ENCODE measurements at regions not wholly inside any gene's neighbourhood (a gene's known extent, or its start where the extent isn't known, plus 50 kb on each side); places are given as distances from the start of the nearest gene placed in this dataset.

DNA sequence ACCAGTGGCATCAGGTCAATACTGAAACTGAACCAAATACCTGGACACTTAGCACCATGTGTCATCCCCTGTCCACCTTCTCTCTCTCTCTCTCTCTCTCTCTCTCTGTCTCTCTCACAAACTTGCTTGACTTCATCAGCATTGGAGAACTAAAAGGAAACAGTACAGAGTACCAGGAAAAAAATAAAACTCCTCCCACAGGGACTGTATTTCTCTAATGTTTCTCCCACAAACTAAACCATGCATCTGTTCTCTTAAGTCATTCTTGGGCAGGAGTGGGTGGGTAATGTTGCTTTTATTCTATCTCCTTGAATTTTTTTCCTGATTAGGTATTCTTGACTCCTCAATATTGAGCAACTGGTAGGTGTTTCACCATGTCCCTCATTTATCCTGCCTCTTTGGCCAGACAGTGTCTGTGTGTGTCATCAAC, 112.9 kb upstream of the CACNA1A start:
- CTCF ChIA-PET = no interaction called here
- Mint-ChIP-seq H3K27me3 (ENCODE audit: low read depth) (peaks cover 25% of the 10 kb centered on the region), H3K9me3 (ENCODE audit: insufficient read depth) (no peaks in the 10 kb centered on the region), H3K4me3 (no peak overlapping the region), H3K36me3 (ENCODE audit: low read depth) (no peaks in the 10 kb centered on the region), H3K27ac (no peak overlapping the region), H3K4me1 (ENCODE audit: low read depth) (no peaks in the 10 kb centered on the region)
- POLR2A ChIA-PET = no interaction called here
- no peak for ATAC-seq
- DNase-seq = no peak

DNA sequence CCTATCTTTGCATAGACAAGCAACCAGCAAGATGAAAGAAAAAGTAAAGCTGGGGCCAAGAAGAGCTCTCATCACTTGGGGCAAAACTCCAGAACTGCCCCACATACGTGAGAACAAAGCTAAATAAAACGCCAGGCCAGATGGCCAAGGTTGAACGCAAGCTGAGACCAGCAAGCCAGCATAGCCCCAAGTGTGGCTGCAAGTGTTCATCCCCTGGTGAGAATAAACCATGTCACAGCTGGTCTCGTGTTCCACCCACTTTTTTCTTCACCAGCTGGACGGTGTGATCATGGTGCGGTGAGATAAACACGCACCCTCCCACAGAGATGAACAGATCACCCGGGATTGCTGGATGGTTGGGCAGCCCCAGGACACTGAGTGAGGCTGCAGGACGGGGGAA, 109.6 kb upstream of the CACNA1A start:
- POLR2A ChIA-PET = no interaction called here
- CTCF ChIA-PET = no interaction called here
- DNase-seq (no peak), ATAC-seq (no peak)
- Mint-ChIP-seq H3K27me3 (ENCODE audit: low read depth) (peaks cover 10% of the 10 kb centered on the region), H3K4me1 (ENCODE audit: low read depth) (no peaks in the 10 kb centered on the region), H3K36me3 (ENCODE audit: low read depth) (no peaks in the 10 kb centered on the region), H3K4me3 (no peak overlapping the region), H3K27ac (no peak overlapping the region), H3K9me3 (ENCODE audit: insufficient read depth) (no peaks in the 10 kb centered on the region)

DNA sequence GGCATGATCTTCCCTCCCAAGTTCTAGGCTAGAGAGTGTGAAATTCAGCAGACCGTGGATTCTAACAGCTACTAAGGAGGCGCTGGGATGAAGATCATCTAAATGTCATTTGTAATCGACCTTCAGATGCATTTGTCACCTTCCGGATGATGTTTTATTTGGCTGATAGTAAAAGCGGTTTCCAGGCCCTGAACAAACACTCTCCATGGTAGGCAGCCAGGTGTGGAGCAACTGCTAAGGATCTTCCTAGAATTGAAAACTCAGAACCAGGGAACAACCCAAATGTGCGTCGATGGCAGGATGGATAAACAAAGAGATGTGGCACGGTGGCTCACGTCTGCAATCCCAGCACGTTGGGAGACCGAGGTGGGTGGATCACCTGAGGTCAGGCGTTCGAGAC, 107.2 kb upstream of the CACNA1A start:
- ChIA-PET POLR2A (no interaction called here), CTCF (no interaction called here)
- peaks cover 6% of the 10 kb centered on the region for H3K4me1 Mint-ChIP-seq (ENCODE audit: low read depth)
- no peak overlapping the region for H3K27ac Mint-ChIP-seq
- no peaks in the 10 kb centered on the region for H3K36me3 Mint-ChIP-seq (ENCODE audit: low read depth)
- ATAC-seq = no peak
- no peak overlapping the region for H3K4me3 Mint-ChIP-seq
- H3K27me3 Mint-ChIP-seq (ENCODE audit: low read depth) = peaks cover 3% of the 10 kb centered on the region
- H3K9me3 Mint-ChIP-seq (ENCODE audit: insufficient read depth) = no peaks in the 10 kb centered on the region
- no peak for DNase-seq

DNA sequence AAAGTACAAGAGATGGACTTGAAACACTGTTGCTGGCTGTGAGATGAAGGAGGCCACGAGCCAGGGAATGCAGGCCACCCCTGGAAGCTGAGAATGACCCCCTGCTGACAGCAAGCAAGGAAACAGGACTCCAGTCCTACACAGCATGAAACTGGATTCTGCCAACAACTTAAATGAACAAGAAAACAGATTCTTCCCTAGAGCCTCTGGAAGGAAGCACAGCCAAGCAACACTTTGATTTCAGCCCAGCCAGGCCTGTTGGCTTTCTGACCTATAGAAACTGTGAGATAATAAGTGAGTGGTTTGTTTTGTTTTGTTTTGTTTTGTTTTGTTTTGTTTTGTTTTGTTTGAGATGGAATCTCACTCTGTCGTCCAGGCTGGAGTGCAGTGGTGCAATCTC, 105.3 kb upstream of the CACNA1A start:
- POLR2A ChIA-PET = no interaction called here
- H3K4me1 Mint-ChIP-seq (ENCODE audit: low read depth) = peaks cover 6% of the 10 kb centered on the region
- H3K36me3 Mint-ChIP-seq (ENCODE audit: low read depth) = no peaks in the 10 kb centered on the region
- H3K27me3 Mint-ChIP-seq (ENCODE audit: low read depth) = no peaks in the 10 kb centered on the region
- no peak for DNase-seq
- H3K27ac Mint-ChIP-seq = no peak overlapping the region
- no peak overlapping the region for H3K4me3 Mint-ChIP-seq
- CTCF ChIA-PET = interaction anchor here (1.4 kb wide), 1 partner anchor 525 kb away, joined by 4 read pairs; the partner anchor contains the start of gene ASF1B
- no peaks in the 10 kb centered on the region for H3K9me3 Mint-ChIP-seq (ENCODE audit: insufficient read depth)
- no peak for ATAC-seq

DNA sequence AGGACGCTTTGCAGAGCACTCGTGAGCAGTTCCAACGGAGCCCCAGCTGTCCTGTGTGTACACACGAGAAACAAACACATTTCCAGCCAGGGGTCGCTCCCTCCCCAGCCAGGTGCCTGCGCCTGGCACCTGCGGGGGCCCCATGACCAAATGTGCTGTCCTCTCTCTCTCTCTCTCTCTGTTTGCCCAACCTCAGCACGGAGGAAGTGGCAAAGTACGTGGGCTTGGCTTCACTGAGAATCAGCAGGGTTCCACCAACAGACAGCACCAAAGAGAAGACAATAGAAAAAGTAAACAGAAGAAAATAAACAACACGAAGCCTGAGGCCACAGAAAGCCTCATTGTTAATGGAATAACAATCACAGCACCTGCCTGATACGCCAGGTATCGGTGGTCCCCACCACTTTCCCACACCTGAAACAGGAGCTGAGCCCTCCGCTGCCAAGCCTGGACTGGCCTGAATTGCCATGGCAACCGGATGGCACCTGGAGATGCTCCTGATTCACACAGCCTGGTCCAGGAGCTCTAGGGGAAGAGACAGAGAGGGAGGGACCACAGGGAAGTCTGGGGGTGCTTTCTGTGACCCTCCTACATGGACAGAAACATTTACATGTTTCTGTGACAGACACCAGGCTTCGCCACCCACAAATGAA, 103.9 kb upstream of the CACNA1A start:
- DNase-seq = peak; percentile 24
- POLR2A ChIA-PET = no interaction called here
- no peak for ATAC-seq
- no peak overlapping the region for H3K4me3 Mint-ChIP-seq
- H3K9me3 Mint-ChIP-seq (ENCODE audit: insufficient read depth) = no peaks in the 10 kb centered on the region
- H3K4me1 Mint-ChIP-seq (ENCODE audit: low read depth) = peaks cover 6% of the 10 kb centered on the region
- H3K27ac Mint-ChIP-seq = peak overlapping the region; percentile 12
- CTCF ChIA-PET = interaction anchor here (1.0 to 1.4 kb wide), 2 partner anchors 111 to 526 kb away, joined by 4 read pairs; partner anchors contain the start of gene ASF1B
- no peaks in the 10 kb centered on the region for H3K27me3 Mint-ChIP-seq (ENCODE audit: low read depth)
- H3K36me3 Mint-ChIP-seq (ENCODE audit: low read depth) = no peaks in the 10 kb centered on the region

DNA sequence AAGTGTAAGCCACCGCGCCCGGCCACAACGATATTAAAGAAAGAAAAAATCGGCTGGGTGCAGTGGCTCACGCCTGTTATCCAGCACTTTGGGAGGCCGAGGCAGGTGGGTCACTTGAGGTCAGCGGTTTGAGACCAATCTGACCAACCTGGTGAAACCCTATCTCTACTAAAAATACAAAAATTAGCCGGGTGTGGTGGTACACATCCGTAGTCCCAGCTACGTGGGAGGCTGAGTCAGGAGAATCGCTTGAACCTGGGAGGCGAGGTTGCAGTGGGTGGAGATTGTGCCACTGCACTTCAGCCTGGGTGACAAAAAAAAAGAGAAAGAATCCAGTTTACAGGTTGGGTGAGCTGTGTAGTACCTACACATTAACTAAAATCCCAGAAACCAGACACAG, 99.9 kb upstream of the CACNA1A start:
- POLR2A ChIA-PET = no interaction called here

DNA sequence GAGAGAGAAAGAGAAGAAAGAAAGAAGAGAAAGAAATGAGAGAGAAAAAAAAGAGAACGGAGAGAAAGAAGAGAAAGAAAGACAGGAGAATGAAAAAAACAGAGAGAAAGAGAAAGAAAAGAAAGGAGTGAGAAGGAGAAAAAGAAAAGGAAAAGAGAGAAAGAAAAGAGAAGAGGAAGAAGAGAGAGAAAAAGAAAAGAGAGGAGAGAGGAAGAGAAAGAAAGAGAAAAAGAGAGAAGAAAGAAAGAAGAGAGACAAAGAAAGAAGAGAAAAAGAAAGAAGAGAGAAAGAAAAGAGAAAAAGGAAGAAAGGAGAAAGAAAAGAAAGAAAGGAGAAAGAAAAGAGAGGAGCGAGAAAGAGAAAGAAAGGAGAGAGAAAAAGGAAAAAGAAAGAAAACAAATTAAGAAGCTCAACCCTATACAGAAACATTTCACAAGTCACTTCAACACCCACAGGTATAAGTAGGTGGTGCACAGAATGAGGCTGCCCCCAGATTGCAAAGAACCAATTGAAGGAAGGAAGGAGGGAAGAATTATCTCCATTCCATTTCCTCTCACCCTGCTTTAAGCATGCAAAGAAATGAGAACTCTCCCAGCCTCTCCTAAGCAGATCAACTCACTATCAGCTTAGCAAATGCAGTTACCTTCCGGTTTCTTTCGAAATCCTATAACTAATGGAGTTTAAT, 98.8 kb upstream of the CACNA1A start:
- CTCF ChIA-PET = no interaction called here
- H3K27ac Mint-ChIP-seq = no peak overlapping the region

More for the DNA sequence above, 99.9 kb upstream of the CACNA1A start:
- H3K27ac Mint-ChIP-seq = no peak overlapping the region
- H3K36me3 Mint-ChIP-seq (ENCODE audit: low read depth) = no peaks in the 10 kb centered on the region
- H3K4me3 Mint-ChIP-seq = no peak overlapping the region
- H3K4me1 Mint-ChIP-seq (ENCODE audit: low read depth) = peaks cover 6% of the 10 kb centered on the region
- DNase-seq (no peak), ATAC-seq (no peak)
- no peaks in the 10 kb centered on the region for H3K27me3 Mint-ChIP-seq (ENCODE audit: low read depth)
- CTCF ChIA-PET = interaction anchor here (1.0 kb wide), 1 partner anchor 509 kb away, joined by 3 read pairs; no protein-coding TSS in a partner anchor
- H3K9me3 Mint-ChIP-seq (ENCODE audit: insufficient read depth) = no peaks in the 10 kb centered on the region

DNA sequence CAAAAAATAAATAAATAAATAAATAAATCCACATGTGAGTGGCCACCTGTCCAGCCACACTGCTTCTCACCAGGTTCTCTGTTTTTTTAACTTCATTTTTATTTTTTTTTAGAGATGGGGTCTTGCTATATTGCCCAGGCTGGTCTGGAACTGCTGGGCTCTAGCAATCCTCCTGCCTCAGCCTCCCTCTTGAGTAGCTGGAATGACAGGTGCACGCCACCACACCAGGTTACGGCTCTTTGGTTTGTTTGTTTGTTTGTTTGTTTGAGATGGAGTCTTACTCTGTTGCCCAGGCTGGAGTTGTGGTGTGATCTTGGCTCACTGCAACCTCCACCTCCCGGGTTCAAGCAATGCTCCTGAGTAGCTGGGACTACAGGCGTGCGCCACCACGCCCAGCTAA, 94.5 kb upstream of the CACNA1A start:
- no peak overlapping the region for H3K4me3 Mint-ChIP-seq
- H3K36me3 Mint-ChIP-seq (ENCODE audit: low read depth) = no peaks in the 10 kb centered on the region
- ATAC-seq (no peak), DNase-seq (no peak)
- ChIA-PET CTCF (interaction anchor here (1.0 kb wide), 1 partner anchor 11 kb away, joined by 4 read pairs; no protein-coding TSS in a partner anchor), POLR2A (no interaction called here)
- H3K9me3 Mint-ChIP-seq (ENCODE audit: insufficient read depth) = no peaks in the 10 kb centered on the region
- H3K27me3 Mint-ChIP-seq (ENCODE audit: low read depth) = peaks cover 6% of the 10 kb centered on the region
- no peak overlapping the region for H3K27ac Mint-ChIP-seq
- peaks cover 2% of the 10 kb centered on the region for H3K4me1 Mint-ChIP-seq (ENCODE audit: low read depth)

More for the DNA sequence above, 98.8 kb upstream of the CACNA1A start:
- Mint-ChIP-seq H3K4me1 (ENCODE audit: low read depth) (peaks cover 3% of the 10 kb centered on the region), H3K36me3 (ENCODE audit: low read depth) (no peaks in the 10 kb centered on the region), H3K9me3 (ENCODE audit: insufficient read depth) (no peaks in the 10 kb centered on the region), H3K4me3 (no peak overlapping the region), H3K27me3 (ENCODE audit: low read depth) (no peaks in the 10 kb centered on the region)
- DNase-seq (no peak), ATAC-seq (no peak)
- POLR2A ChIA-PET = no interaction called here

DNA sequence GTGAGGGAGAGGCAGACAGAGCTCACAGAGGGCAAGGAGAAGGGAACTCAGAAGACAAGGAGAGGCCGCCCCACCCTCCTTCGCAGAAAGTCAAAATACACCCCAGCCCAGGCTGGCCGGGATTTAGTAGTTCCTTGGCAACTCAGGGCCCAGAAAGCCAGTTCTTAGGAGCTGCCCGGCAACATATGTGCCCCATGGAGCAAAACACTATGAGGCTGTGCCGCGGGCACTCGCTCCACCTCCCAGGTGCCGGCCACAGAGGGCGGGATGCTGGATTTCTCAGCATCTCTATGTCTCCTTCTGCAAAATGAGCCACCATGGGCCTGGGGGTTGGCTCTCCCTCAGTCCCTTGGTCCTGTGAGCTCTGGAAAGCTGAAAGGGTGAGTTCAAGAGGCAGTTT, 93.8 kb upstream of the CACNA1A start:
- Mint-ChIP-seq H3K27me3 (ENCODE audit: low read depth) (peaks cover 8% of the 10 kb centered on the region), H3K4me3 (no peak overlapping the region), H3K9me3 (ENCODE audit: insufficient read depth) (no peaks in the 10 kb centered on the region), H3K27ac (no peak overlapping the region), H3K4me1 (ENCODE audit: low read depth) (peaks cover 2% of the 10 kb centered on the region), H3K36me3 (ENCODE audit: low read depth) (no peaks in the 10 kb centered on the region)
- POLR2A ChIA-PET = interaction anchor here (0.6 kb wide), 1 partner anchor 266 kb away, joined by 3 read pairs; no protein-coding TSS in a partner anchor
- CTCF ChIA-PET = interaction anchor here (0.5 kb wide), 1 partner anchor 419 kb away, joined by 3 read pairs; no protein-coding TSS in a partner anchor
- DNase-seq (no peak), ATAC-seq (no peak)

DNA sequence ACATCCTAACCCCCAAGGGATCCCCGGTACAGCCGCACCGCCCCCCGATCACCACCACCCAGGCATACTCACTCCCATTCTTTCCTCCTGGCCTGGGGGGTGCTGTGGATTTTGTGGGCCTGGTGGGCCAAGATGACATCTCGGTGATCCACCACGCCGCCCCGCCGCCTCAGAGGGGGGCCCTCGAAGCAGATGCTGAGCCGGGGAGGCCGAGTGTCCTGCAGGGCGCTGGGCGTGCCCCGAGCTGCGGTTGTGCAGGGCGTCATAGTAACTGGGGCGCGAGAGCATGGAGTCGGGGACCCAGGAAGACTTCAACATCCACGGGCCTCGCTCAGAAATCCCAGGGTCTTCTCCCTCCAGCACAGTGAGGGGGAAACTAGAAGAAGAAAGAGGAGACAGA, 93.4 kb upstream of the CACNA1A start:
- H3K36me3 Mint-ChIP-seq (ENCODE audit: low read depth) = no peaks in the 10 kb centered on the region
- H3K9me3 Mint-ChIP-seq (ENCODE audit: insufficient read depth) = no peaks in the 10 kb centered on the region
- peaks cover 2% of the 10 kb centered on the region for H3K4me1 Mint-ChIP-seq (ENCODE audit: low read depth)
- ATAC-seq (no peak), DNase-seq (no peak)
- ChIA-PET CTCF (interaction anchor here (0.5 to 1.0 kb wide), 2 partner anchors 10 to 419 kb away, joined by 3 read pairs; no protein-coding TSS in a partner anchor), POLR2A (interaction anchor here (0.6 kb wide), 1 partner anchor 267 kb away, joined by 3 read pairs; no protein-coding TSS in a partner anchor)
- H3K27me3 Mint-ChIP-seq (ENCODE audit: low read depth) = peaks cover 8% of the 10 kb centered on the region
- no peak overlapping the region for H3K4me3 Mint-ChIP-seq
- H3K27ac Mint-ChIP-seq = no peak overlapping the region

DNA sequence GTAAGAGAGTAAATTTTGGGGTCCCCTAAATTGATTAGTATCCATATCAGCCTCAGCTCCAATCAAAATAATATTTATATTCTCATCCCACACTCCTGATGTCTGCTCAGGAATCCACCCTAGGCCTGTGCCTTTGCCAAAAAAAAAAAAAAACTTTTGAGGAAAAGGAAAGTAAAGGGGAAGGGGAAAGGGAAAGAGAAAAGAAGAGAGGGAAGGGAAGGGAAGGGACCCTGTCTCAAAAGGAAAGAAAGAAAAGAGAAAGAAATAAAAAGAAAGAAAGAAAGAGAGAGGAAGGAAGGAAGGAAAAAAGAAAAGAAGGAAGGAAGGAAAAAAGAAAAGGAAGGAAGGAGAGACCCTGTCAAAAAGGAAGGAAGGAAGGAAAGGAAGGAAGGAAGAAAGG, 91.8 kb upstream of the CACNA1A start:
- peaks cover 11% of the 10 kb centered on the region for H3K27me3 Mint-ChIP-seq (ENCODE audit: low read depth)
- no peak for DNase-seq
- CTCF ChIA-PET = interaction anchor here (0.7 to 1.3 kb wide), 2 partner anchors 123 to 264 kb away, joined by 3 to 4 read pairs; no protein-coding TSS in a partner anchor
- POLR2A ChIA-PET = no interaction called here
- H3K36me3 Mint-ChIP-seq (ENCODE audit: low read depth) = no peaks in the 10 kb centered on the region
- H3K9me3 Mint-ChIP-seq (ENCODE audit: insufficient read depth) = no peaks in the 10 kb centered on the region
- peaks cover 2% of the 10 kb centered on the region for H3K4me1 Mint-ChIP-seq (ENCODE audit: low read depth)
- H3K4me3 Mint-ChIP-seq = no peak overlapping the region
- no peak for ATAC-seq
- H3K27ac Mint-ChIP-seq = no peak overlapping the region

DNA sequence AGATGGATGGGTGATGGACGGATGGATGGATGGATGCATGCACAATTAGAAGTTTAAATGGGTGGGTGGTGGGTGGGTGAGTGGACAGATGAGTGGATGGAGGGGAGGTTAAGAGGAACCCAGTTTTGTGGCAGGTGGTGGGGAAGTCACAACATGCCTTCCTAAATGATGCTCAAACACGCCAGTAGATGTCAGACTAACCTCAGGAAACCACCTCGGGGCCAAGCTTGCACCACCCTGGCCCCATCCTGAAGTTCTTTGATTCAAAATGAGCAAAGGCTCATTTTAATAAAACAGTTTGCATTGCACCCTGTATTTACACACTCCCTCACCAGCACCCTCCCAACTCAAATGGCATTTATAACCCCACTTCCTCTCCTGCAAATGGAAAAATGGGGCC, 91.4 kb upstream of the CACNA1A start:
- ATAC-seq (peak; percentile 93), DNase-seq (peak; percentile 71)
- Mint-ChIP-seq H3K9me3 (ENCODE audit: insufficient read depth) (no peaks in the 10 kb centered on the region), H3K4me1 (ENCODE audit: low read depth) (peaks cover 2% of the 10 kb centered on the region), H3K36me3 (ENCODE audit: low read depth) (no peaks in the 10 kb centered on the region), H3K27ac (no peak overlapping the region), H3K4me3 (no peak overlapping the region), H3K27me3 (ENCODE audit: low read depth) (peaks cover 11% of the 10 kb centered on the region)
- ChIA-PET POLR2A (no interaction called here), CTCF (interaction anchor here (0.7 to 1.3 kb wide), 2 partner anchors 123 to 264 kb away, joined by 3 to 4 read pairs; no protein-coding TSS in a partner anchor)
